GM21717 (cell line): ENCODE measurements at regions not wholly inside any gene's neighbourhood (a gene's known extent, or its start where the extent isn't known, plus 50 kb on each side); places are given as distances from the start of the nearest gene placed in this dataset.
A peak's percentile ranks its signal among the peaks of the same experiment; 100 is the strongest.

ENCODE experiments used
- ATAC-seq: cut with Tn5 transposase; IDR thresholded peaks from one replicate; pipeline ENCODE4 v1.9.1; 2021; ENCODE audit warnings: mild to moderate bottlenecking, moderate library complexity; ENCODE audit not compliant: unreplicated experiment

DNA sequence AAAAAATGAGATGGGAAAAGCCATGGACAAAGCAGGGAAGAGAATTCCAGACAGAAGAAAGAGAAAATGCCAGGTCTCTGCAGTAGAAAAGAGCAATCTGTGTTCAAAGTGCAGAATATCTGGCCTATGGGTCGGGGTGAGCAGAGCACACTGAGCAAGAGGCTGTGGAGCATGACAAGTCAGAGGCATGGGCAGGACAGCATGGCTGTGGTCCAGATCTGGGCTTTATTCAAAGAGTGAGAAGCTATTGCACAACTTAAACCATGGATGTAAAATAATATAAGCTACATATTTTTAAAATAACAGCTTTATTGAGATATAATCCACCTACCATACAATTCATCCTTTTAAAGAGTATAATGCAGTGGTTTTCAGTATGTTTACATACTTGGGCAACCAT is 133.1 kb upstream of the SPDL1 start:
- ATAC-seq, result no peak

DNA sequence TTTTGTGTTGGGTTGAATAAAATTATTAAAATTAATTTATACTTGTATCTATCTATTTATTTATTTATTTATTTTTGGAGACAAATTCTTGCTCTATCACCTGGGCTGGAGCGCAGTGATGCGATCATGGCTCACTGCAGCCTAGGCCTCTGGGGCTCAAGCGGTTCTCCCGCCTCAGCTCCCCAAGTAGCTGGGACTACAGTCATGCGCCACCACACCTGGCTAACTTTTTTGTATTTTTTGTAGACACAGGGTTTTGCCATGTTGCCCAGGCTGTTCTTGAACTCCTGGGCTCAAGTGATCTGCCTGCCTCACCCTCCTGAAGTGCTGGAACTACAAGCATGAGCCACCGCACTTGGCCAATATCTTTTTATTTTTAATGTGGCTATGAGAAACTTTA is 134.7 kb upstream of the SPDL1 start:
- ATAC-seq, result no peak

DNA sequence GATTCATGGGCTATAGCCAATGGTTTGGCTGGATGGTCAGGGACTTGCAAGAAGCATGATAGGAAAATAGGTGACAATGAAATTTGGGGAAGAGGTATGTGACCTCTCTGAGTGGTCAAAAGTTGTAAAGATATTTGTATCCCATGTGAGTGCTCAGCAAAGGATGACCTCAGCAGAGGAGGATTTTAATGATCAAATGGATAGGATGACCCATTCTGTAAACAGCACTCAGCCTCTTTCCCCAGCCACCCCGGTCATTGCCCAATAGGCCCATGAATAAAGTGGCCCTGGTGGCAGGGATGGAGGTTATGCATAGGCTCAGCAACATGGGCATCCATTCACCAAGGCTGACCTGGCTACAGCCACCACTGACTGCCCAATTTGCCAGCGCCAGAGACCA is 138.4 kb upstream of the SPDL1 start:
- ATAC-seq, result no peak

DNA sequence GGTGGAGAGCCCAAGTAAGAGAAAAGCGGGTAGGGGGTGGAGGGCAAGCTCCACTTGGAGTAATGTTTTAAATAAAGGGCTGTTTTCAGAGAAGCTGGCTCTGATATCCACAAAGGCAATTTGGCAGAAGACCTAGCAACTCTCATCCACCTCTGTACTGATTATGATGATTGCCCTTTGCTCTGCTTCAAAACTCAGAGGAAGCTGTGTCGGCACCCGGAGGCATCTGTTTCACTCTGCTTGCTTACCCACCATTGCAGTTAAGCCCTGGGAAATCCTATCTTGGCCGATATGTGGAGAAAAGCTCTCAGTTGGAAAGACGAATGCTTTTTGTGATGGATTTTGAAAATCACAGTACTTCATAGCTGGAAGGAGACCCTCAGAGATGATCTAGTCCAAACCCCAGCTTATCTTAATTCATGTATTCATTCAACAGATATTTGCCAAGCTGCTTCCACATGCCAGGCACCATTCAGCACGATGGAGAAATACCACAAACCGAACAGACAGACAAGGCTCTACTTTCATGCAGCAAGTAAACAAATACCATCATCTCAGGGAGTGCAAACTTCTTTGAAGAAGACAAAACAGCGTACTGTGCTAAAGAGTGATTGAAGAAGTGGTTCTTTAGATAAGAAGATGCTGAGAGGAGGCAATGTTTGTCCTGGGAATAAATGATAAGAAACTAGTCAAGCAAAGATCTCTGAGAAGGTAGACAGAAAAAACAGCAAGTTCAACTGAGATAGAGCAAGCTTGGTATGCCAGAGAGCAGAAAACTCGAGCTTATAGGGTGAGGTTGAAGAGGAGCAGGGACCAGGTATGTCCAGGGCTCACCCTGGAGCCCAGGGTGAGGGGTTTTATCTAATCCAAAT is 140.4 kb upstream of the SPDL1 start:
- ATAC-seq, result no peak

DNA sequence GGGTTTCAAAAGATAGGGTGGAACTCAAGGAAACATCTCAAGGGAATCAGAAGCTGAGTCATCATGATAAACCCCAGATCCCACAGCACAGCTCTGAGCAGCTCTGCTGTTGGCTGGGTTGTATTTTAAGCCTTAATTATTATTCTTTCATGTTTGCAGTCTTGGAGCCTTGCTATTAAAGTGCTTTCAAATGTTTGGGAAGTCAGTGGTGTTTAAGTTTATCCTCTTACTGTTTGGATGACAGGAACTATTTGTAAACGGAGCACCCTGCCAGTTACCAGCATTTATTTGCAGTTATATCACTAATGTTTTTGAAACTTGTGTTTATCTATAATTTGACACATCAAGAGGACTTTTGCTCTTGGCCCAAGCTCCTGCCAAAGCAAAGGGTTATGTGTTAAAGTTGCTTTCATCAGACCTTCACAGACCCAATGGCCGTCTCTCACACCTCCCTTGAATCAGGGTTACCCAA is 141.1 kb upstream of the SPDL1 start:
- ATAC-seq, result no peak

DNA sequence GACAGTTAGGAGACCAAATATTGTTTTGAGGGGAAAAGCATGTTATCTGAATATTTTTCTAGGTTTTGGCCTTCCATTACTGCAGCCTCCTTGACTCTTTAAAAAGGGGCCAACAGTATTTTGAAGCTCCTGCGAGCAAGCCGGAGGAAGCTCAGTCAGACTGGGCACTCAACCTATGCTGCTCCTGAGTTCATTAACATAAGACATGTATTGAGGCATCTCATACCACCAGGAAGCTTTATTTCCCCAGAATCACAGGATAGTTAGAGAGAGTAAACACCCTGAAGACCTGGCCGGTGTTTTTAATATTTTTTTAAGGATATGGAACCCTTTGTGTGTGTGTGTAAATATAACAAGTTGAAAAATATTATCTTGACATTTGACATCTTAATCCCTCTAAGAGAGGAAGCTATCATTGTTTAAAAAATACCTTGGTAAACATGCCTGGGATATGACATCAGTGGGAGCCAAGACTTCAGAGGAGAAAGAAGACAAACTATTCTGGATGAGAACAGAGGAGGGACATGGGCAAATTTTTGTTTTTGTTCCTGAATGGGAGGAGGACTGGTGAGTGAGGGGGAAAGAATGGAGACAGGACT is 139.3 kb upstream of the SLIT3 start:
- ATAC-seq, result no peak

DNA sequence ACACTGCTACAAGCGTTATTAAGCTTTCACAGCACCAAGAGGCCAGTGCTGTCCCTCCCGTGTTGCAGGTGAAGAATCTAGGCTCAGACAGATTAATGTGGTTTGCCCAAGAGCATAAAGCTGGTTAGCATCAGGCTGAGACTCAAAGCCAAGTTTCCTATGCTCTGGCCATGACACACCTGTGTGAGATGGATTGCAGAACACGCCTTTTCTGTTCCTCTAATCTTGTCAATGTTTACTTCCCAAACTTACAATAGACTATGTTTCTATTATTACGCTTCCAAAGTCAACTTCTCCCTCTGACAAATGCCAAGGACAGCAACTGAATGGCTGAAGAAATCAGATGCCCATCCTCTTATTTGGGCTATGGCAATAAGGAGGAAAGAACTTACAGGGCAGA is 138.4 kb upstream of the SLIT3 start:
- ATAC-seq, result no peak

DNA sequence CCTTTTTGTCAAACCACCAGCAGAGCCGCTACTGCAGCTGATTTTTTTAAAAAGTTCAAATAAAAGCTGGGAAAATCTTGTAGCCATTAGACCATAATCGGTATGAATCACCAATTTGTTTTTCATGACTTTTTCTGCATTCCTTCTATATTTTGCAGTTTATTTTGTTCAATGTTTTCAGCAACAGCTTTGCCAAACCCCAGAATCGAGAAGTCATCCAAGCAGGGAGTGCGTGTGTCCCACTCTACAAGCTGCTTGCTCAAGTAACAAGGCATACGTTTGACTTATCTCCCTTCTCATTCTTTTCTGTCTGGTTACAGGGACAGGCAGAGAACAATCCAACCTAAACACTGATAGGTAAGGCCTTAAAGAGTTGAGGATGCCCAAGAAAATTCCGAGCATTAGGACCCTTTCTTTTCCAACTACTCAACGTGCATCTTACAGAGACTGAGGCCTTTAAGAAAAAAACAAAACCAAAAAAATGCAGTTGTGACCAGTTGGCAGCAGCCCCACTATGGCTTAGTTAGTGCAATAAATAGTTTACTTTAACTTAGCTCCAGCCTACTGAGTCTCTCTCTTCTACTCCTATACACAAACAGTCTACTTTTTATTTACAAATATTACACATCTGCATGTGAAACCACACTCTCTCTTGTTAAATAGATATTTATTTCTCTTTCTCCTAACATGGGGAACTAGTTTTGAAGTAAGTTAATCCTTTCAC is 134.7 kb upstream of the SLIT3 start:
- ATAC-seq, result no peak

DNA sequence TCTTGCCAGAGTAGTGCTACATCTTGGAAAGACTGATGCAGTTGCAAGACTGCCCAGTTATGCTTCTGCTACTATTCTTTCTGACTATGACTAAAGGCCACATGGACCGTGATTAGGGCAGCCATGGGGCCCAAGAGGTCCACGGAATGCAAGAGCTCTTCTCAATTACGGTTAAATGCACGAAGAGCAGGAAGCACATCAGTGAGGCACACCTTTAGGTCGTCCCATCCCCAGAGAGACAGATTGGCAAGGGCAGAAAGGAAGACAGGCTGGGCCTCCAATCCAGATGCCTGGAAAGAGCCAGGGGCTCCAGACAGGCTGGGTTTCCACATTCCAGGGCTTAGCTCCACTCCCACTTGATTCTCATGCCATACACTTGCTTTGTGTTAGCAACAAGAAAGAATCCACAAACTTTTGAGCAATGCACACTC is 132.3 kb upstream of the SLIT3 start:
- no peak for ATAC-seq

DNA sequence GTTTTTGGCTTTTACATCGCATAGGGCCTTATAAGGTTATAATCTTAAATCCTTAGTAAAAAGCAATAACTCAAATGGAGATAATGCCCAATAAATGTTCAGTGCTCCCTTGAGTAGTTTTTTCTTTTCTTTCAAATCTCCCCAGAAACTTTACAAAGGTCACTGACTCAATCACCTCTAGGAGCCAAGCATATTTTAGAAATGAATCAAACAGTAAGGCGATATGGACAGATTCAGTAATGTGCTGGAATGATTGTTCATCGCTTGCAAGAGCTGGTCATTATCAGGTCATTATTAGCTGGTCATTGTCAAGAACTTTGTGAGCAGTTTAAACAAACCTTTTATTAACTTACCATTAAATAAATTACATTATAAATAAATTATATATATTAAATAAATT is 130.4 kb upstream of the SLIT3 start:
- ATAC-seq, result no peak

DNA sequence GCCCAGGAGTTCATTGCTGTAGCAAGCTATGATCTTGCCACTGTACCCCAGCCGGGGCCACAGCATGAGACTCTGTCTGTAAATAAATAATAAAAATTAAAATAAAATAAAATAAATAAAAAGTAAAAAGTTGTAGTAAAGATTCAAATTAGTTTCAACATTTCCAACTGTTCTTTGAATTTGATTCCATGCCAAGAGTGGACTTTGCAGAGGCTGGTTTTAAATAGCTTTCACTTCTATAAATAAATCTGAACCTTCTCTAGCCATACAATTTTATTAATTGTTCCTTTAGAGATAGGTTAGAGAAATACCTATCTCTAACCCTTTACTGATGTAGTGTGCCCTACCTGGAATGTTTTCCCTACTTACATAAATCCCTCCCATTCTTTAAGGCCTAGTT is 129.7 kb upstream of the SLIT3 start:
- ATAC-seq, result no peak

DNA sequence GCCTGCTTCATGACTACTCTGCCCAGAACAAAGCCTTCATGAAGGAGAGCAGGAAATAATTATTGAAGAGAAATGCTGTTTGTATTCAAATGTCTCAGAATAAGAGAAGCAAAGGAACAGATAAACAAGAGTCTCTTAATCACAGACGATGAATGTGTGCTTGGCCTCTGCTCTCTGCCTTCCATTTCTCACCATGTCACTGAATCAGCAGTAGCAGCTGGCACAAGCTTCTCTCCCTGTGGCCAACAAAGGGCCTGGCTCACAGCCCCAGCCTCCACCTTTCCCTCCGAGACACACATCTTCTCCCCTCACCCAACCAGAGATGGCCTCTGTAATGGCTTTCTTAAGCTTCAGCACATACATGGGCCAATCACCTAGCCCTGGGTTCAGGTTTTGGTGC is 128.1 kb upstream of the SLIT3 start:
- no peak for ATAC-seq

DNA sequence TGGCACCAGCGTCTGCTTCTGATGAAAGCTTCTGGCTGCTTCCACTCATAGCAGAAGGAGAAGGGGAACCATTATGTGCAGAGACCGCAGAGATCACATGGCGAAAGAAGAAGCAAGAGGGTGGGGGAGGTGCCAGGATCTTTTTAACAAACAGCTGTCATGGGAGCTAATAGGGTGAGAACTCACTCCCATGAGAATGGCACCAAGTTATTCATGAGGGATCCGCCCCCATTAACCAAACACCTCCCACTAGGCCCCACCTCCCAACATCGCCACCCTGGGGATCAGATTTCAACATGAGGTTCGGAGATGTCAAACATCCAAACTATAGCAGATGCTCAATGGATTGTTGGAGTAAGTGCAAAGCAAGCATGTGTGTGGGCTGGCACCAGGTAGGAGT is 125.8 kb upstream of the SLIT3 start:
- ATAC-seq, result no peak

DNA sequence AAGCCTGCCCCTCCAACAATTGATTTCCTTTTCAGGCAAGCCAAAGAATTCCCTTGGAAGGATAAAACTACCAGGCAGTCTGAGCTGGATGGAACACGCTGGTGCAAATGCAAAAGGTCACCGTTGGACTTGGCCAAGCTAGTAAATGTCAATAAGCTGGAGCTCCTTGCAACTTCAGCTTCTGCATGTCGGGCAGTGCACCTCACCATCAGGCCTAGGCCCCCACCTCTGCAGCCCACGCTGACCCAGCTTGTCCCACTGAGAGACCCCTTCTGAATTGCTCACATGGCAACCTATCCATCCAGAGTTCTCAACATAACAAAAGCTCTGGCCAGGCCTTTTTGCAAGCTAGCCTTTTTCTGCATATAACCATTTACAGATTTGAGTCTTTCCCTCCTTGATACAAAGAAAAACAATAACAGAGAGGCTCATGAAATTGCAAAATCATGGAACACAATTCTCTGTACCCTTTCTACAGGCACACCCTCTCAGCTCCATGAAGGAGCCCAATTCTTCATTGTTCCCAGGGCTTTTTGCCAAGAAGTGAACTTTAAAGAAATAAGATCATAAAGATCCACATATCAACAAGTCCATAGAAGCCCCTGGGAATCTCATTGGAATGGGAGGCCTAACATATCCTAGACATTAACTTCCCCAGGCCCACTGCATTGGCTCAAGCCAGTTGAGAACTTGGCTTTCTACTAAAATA is 123.9 kb upstream of the SLIT3 start:
- no peak for ATAC-seq

DNA sequence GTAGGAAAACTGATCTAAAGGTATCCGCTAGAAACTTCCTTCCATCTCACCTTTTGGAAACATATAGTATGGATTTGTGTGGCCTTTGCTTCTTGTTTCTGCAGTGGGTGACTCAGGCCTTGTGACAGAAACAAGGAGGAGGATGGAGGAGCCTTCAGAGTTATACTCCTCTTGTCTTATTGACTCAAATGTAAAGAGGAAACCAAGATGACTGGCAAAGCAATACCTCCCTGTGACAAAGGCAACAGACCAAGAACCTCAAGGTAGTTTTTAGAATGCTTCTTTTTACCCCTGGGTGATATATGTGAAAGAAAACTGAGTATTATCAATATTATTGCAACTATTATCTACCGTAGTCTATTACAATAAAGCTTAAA is 123.3 kb upstream of the SLIT3 start:
- no peak for ATAC-seq

DNA sequence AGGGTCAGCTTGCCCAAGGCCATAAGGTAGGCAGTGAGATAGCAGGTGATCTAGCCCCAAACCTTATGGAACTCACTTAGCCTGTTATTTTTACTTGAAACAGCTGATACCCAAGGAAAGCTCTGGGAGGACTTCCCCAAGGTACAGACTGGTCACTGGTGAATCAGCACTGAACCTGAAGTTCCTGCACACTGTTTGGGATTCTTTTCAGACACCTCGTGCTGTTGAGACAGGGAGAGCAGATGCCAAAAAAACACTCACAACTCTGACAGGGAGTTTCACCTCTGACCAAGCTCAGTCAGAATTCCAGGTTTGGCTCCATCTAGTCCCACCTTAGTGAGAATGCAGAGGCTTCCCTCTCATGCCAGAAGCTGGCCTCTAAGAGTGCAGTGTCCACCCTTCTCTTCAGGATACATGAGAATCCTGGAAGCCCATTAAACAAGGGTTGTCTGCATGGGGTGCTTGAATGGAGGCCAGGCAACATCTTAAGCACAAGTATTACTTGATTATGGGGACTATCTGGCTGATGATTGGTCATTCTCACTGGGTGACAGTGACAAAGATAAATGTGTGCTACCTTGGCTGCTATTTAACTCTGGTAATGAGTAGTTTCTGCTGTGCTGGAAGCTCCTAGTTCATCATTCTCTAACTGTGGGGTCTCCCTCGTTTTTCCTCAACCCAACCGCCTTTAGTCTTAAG is 122.8 kb upstream of the SLIT3 start:
- ATAC-seq, result no peak

DNA sequence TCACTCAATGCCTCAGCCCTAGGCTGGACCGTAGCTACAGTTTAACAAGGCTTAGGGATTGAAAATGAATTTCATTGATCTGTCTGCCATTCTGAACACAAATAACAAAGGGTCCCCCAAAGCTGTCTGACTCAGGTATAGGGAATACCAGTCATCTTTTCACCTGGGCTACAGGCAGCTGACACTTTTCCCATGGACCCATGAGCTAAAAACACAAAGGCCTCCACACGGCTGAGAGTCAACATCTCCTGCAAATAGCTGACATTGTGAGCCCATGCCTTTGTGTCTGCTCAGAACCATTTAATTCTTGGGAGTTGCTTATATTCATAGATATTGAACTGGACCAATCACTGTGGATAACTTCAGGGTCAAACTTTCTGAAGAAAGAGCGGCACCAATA is 121.1 kb upstream of the SLIT3 start:
- ATAC-seq, result no peak

DNA sequence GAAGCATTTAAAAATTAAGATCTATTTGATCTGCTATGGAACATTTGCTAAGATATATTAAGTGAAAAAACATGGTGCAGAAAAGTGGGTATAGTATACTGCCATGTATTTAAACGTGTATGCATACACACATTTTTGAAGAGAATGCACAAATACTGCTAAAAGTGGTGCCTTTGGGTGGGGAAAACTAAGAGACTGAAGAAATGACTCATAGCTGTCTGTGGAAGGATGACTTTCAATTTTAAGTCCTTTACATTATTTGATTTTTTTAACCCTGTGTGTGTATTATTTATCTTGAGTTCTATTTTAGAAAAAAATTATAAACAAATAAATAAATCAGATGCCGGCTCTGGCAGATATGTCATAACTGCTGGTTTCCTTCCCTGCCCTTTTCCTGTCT is 120.7 kb upstream of the SLIT3 start:
- ATAC-seq, result no peak

DNA sequence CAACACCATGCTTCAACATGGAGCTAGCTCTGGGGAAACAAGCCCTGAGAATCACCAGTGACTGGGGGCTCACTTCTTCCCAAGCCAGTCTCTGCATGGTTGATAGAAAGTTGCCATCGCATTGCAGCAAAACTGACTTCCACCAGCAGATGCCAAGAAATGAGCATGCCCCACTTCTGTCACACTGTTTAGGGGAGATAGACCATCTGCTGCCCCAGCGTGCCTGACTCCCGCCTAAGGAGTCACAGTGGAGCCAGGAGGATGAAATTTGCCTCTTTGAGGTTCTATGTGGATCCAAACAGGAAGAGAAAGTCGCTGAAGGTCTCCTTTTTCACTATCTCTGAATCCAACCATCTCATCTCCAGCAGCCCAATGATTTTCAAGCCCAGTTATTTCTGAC is 116.7 kb upstream of the SLIT3 start:
- no peak for ATAC-seq

DNA sequence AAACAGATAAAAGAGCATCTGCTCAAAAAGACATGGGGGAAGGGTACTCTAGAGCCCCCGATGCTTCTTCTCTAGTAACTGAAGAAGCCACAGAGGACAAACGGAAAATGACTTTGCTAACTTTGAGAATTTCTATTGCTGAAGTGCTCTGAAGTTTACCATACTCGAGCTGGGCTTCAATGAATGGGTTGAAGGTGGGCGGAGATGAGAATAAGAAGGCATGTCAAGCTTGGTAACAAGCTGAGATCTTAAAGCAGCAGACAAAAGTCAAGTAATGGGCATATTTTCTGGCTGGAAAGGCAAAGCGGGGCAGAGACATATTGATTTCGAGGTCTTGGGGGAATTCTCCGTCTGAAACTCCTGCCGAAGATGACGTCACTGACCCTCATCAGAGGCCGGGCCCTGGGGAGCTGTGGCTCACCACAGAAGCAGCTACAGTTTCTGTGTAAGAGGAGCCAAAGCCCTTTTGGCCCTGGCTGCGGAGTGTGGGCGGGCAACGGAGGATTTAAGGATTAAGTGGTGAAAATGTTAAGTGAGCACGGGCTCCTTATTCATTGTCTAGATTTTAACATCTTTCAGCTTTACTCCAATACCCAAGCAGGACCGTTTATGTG is 115.8 kb upstream of the SLIT3 start:
- peak; percentile 98 for ATAC-seq
